NB4 (cell line): ENCODE measurements at regions not wholly inside any gene's neighbourhood (a gene's known extent, or its start where the extent isn't known, plus 50 kb on each side); places are given as distances from the start of the nearest gene placed in this dataset.
A peak's percentile ranks its signal among the peaks of the same experiment; 100 is the strongest.

ENCODE experiments used
- DNase-seq: peaks from one replicate; pipeline ENCODE4 v3.0.0; 2010; ENCODE audit warnings: low read depth
- H3K4me3 ChIP-seq: one replicate; pipeline ENCODE4 v1.5.1; 2011; ENCODE audit warnings: mild to moderate bottlenecking, low read depth, low read length, moderate library complexity
- CTCF ChIP-seq: IDR thresholded peaks from one replicate; pipeline ENCODE4 v1.5.1; 2012; ENCODE audit warnings: low read depth, low read length
- MAX ChIP-seq: IDR thresholded peaks from 2 replicates; pipeline ENCODE4 v1.6.1; 2011; ENCODE audit warnings: low read depth, low read length
- MYC ChIP-seq: IDR thresholded peaks from 2 replicates; pipeline ENCODE4 v1.6.1; 2011; ENCODE audit warnings: low read depth, low read length
- POLR2A ChIP-seq: IDR thresholded peaks from 2 replicates; pipeline ENCODE4 v1.6.1; 2011; ENCODE audit warnings: mild to moderate bottlenecking; ENCODE audit not compliant: insufficient read length; ENCODE audit errors: extremely low read depth

GRCh38 chr5:118554981-118555380, 433.4 kb downstream of the DTWD2 start:
- TF ChIP-seq MAX: no peak
- TF ChIP-seq MYC: no peak
- no peak for TF ChIP-seq CTCF
- TF ChIP-seq POLR2A: no peak
- no peak overlapping the region for H3K4me3 ChIP-seq
- DNase-seq: no peak

GRCh38 chr5:118554241-118554640, 434.1 kb downstream of the DTWD2 start:
- H3K4me3 ChIP-seq: no peak overlapping the region
- TF ChIP-seq CTCF: no peak
- TF ChIP-seq MYC: no peak
- TF ChIP-seq MAX: no peak
- TF ChIP-seq POLR2A: no peak
- DNase-seq: no peak

- peak; percentile 16 for DNase-seq
These were observed 434.7 kb downstream of the DTWD2 start for GRCh38 chr5:118553662-118554061.

GRCh38 chr5:118552731-118553360, 435.5 kb downstream of the DTWD2 start:
- no peak overlapping the region for H3K4me3 ChIP-seq
- DNase-seq: no peak
- TF ChIP-seq MYC: no peak

More at GRCh38 chr5:118553662-118554061, 434.7 kb downstream of the DTWD2 start:
- no peak for TF ChIP-seq MAX
- no peak for TF ChIP-seq CTCF
- TF ChIP-seq POLR2A: no peak
- TF ChIP-seq MYC: no peak
- H3K4me3 ChIP-seq: no peak overlapping the region

- no peak overlapping the region for H3K4me3 ChIP-seq
- DNase-seq: no peak
- TF ChIP-seq MAX (no peak), POLR2A (no peak), MYC (no peak), CTCF (no peak)
These were observed 436.2 kb downstream of the DTWD2 start for GRCh38 chr5:118552146-118552545.

- DNase-seq: no peak
- TF ChIP-seq CTCF: no peak
- no peak overlapping the region for H3K4me3 ChIP-seq
These were observed 436.6 kb downstream of the DTWD2 start for GRCh38 chr5:118551716-118552115.
